ENCODE measurements at regions not wholly inside any gene's neighbourhood (a gene's known extent, or its start where the extent isn't known, plus 50 kb on each side); places are given as distances from the start of the nearest gene placed in this dataset.

DNA sequence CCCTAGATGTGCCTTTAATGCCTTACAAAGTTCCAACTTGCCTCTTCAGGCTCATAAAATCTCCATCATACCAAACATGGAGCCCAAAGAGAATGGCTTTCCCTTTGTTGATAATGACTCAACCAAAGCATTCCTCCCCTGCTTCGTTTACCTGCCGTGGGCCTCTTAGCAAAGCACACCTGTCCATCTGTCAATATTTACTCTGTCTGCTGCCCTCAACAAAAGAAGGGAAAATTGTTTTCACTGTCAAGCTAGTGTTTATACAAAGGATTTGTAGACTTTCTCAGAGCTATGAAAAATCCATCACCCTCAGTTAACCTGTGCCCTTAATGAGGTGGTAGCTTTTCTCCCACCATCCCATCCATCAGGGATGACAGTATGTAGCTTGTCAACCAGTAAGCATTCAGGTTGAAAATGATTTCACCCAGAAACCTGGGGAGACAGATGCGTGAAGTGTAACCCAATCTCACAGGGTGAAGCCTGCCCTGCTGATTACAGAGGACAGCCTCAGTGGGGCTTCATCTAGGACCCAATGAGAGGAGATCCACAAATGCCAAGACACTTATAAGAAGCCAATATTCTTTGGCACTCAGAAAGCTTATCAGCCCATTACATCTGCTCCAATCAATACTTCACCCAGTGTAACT is 278.1 kb downstream of the NUAK1 start (continued):
- TF ChIP-seq GATAD2A (CRISPR knock-in tag; IDR thresholded peaks at IDR 0.05) (0 out of 2 replicates have a peak, but pooled peaks have one; percentile 17), BORCS8-MEF2B (CRISPR knock-in tag; IDR thresholded peaks at IDR 0.05) (no peak), ZNF772 (CRISPR knock-in tag; IDR thresholded peaks at IDR 0.05) (no peak), ZBTB25 (CRISPR knock-in tag; IDR thresholded peaks at IDR 0.05) (no peak), SOX6 (IDR thresholded peaks at IDR 0.05) (no peak), SOX6 (CRISPR knock-in tag; IDR thresholded peaks at IDR 0.05) (peak; percentile 69), ZEB1 (IDR thresholded peaks at IDR 0.05; ENCODE audit: insufficient replicate concordance, low read depth) (peak; percentile 82), FOXA3 (CRISPR knock-in tag; IDR thresholded peaks at IDR 0.05) (peak; percentile 56), POLR2G (IDR thresholded peaks at IDR 0.05; ENCODE audit: low read depth, low read length) (no peak), ZNF75D (CRISPR knock-in tag; IDR thresholded peaks at IDR 0.05; ENCODE audit: borderline replicate concordance) (no peak), HDAC2 (CRISPR knock-in tag; IDR thresholded peaks at IDR 0.05) (no peak), HOXD1 (CRISPR knock-in tag; IDR thresholded peaks at IDR 0.05) (no peak), CSRNP1 (CRISPR knock-in tag; IDR thresholded peaks at IDR 0.05) (no peak), ZZZ3 (CRISPR knock-in tag; IDR thresholded peaks at IDR 0.05; ENCODE audit: borderline replicate concordance) (no peak), FOXP4 (CRISPR knock-in tag; IDR thresholded peaks at IDR 0.05) (0 out of 2 replicates have a peak, but pooled peaks have one; percentile 19), HOXA9 (CRISPR knock-in tag; IDR thresholded peaks at IDR 0.05; ENCODE audit: borderline replicate concordance) (no peak), PBX3 (CRISPR knock-in tag; IDR thresholded peaks at IDR 0.05; ENCODE audit: borderline replicate concordance) (no peak), KDM2A (CRISPR knock-in tag; IDR thresholded peaks at IDR 0.05; ENCODE audit: borderline replicate concordance, low read depth) (no peak), SOX13 (IDR thresholded peaks at IDR 0.05) (no peak), SOX13 (CRISPR knock-in tag; conservative IDR thresholded peaks at IDR 0.05 in 1 of 2, IDR thresholded peaks at IDR 0.05 in 1 of 2) (peak in 1 of 2 experiments; percentile 57; a peak in 2 of 4 replicates), BCL6 (CRISPR knock-in tag; IDR thresholded peaks at IDR 0.05) (peak; percentile 56; the same call in 1 of the 2 replicates), HMG20A (CRISPR knock-in tag; IDR thresholded peaks at IDR 0.05; ENCODE audit: borderline replicate concordance) (no peak), GLI4 (CRISPR knock-in tag; IDR thresholded peaks at IDR 0.05; ENCODE audit: borderline replicate concordance) (no peak), ZNF644 (CRISPR knock-in tag; IDR thresholded peaks at IDR 0.05; ENCODE audit: low read depth) (peak; percentile 75; the same call in 1 of the 2 replicates)
- TF ChIP-seq, protein P1, sequence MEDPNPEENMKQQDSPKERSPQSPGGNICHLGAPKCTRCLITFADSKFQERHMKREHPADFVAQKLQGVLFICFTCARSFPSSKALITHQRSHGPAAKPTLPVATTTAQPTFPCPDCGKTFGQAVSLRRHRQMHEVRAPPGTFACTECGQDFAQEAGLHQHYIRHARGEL (CRISPR knock-in tag; IDR thresholded peaks at IDR 0.05) = no peak
